ENCODE measurements at regions not wholly inside any gene's neighbourhood (a gene's known extent, or its start where the extent isn't known, plus 50 kb on each side); places are given as distances from the start of the nearest gene placed in this dataset.

DNA sequence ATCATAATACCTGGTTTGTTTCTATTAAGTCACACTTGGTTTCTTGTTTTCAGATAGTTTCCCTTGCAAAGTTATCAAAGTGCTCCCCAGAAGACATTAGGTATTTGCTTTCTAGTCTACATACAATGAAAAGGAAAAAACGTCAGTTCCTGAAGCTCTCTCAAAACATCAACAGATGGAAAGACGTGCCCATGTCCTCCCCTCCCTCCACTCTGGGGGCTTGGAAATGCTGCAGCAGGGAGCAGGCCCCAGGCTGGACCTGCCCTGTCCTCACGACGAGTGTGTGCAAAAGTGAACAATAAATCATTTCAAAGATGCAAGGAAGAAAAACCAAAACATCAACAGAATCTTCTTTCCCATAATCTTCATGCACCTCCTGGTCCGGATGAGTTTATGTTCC is 118.5 kb downstream of the USP22 start:
- no peak for TF ChIP-seq EP300 (IDR thresholded peaks at IDR 0.05)
- TF ChIP-seq, protein P1, sequence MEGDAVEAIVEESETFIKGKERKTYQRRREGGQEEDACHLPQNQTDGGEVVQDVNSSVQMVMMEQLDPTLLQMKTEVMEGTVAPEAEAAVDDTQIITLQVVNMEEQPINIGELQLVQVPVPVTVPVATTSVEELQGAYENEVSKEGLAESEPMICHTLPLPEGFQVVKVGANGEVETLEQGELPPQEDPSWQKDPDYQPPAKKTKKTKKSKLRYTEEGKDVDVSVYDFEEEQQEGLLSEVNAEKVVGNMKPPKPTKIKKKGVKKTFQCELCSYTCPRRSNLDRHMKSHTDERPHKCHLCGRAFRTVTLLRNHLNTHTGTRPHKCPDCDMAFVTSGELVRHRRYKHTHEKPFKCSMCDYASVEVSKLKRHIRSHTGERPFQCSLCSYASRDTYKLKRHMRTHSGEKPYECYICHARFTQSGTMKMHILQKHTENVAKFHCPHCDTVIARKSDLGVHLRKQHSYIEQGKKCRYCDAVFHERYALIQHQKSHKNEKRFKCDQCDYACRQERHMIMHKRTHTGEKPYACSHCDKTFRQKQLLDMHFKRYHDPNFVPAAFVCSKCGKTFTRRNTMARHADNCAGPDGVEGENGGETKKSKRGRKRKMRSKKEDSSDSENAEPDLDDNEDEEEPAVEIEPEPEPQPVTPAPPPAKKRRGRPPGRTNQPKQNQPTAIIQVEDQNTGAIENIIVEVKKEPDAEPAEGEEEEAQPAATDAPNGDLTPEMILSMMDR (IDR thresholded peaks at IDR 0.05): no peak

Data from upper lobe of left lung (tissue), 4 donors.